ENCODE measurements at regions not wholly inside any gene's neighbourhood (a gene's known extent, or its start where the extent isn't known, plus 50 kb on each side); places are given as distances from the start of the nearest gene placed in this dataset.

DNA sequence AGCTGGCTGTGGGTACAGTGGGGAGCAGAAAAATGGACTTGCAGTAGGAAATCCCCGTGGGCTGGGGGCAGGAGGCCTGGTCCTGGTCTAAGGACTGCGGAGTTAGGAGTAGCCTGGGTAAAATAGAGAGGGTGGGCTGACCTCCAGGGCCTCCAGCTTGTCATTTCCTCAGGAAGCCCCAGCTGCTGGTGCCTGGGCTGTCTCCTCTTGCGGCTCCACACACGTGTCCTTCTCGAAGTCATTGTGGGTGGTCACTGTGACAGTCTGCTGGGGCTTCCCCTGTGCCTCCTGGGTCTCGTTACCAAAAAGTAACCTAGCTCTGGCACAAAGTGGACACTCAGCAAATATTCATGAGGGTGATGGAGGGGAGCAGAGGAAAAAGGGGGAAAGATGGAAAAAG is 259.7 kb downstream of the FGF9 start:
- peaks cover 27 to 59% (median 51%) of the 10 kb centered on the region in 10 experiments for H3K4me1 ChIP-seq
- no peaks in the 10 kb centered on the region for H3K27me3 ChIP-seq
- TF ChIP-seq Cebpa-rat (IDR thresholded peaks at IDR 0.05) = no peak

GRCh38 chr13:21932578-21932977 is 261.7 kb downstream of the FGF9 start:
- H3K9ac ChIP-seq = no peak overlapping the region
- H3K4me1 ChIP-seq = peaks cover 27 to 59% (median 51%) of the 10 kb centered on the region in 10 experiments
- no peaks in the 10 kb centered on the region for H3K27me3 ChIP-seq
- H3K36me3 ChIP-seq = no peaks in the 10 kb centered on the region
- no peaks in the 10 kb centered on the region for H4K20me1 ChIP-seq
- TF ChIP-seq Cebpa-rat (IDR thresholded peaks at IDR 0.05) = no peak
- H3K4me3 ChIP-seq = no peak overlapping the region
- no peak overlapping the region for H3K27ac ChIP-seq
- H3K4me2 ChIP-seq = peak overlapping the region in 8 of 11 experiments; percentile 5 to 80 (median 50); a peak in 9 of 22 replicates
- peaks cover 0 to 26% (median 14%) of the 10 kb centered on the region in 11 experiments; a peak in 12 of 22 replicates for H3K9me3 ChIP-seq (replicated peaks in 1 of 11)

More for the DNA sequence above, 259.7 kb downstream of the FGF9 start:
- H3K9me3 ChIP-seq (replicated peaks in 1 of 11) = peaks cover 0 to 23% (median 7%) of the 10 kb centered on the region in 11 experiments; a peak in 12 of 22 replicates
- H3K9ac ChIP-seq = peak overlapping the region in 4 of 11 experiments; percentile 0 to 55 (median 10); a peak in 6 of 22 replicates
- no peaks in the 10 kb centered on the region for H4K20me1 ChIP-seq
- H3K4me3 ChIP-seq = no peak overlapping the region
- H3K27ac ChIP-seq = peak overlapping the region in 8 of 11 experiments; percentile 15 to 72 (median 56); a peak in 13 of 22 replicates
- no peaks in the 10 kb centered on the region for H3K36me3 ChIP-seq
- peak overlapping the region; percentile 4 to 80 (median 68) for H3K4me2 ChIP-seq

- Histone ChIP-seq H4K20me1 (no peaks in the 10 kb centered on the region), H3K27me3 (no peaks in the 10 kb centered on the region), H3K9me3 (replicated peaks in 1 of 11) (peaks cover 0 to 24% (median 14%) of the 10 kb centered on the region in 11 experiments; a peak in 12 of 22 replicates), H3K4me2 (peak overlapping the region in 8 of 11 experiments; percentile 5 to 80 (median 34); a peak in 14 of 22 replicates), H3K27ac (no peak overlapping the region), H3K4me3 (no peak overlapping the region), H3K4me1 (peaks cover 27 to 62% (median 53%) of the 10 kb centered on the region in 10 experiments), H3K9ac (no peak overlapping the region), H3K36me3 (no peaks in the 10 kb centered on the region)
- no peak for TF ChIP-seq Cebpa-rat (IDR thresholded peaks at IDR 0.05)
Observed at GRCh38 chr13:21932996-21933395, 262.1 kb downstream of the FGF9 start.

DNA sequence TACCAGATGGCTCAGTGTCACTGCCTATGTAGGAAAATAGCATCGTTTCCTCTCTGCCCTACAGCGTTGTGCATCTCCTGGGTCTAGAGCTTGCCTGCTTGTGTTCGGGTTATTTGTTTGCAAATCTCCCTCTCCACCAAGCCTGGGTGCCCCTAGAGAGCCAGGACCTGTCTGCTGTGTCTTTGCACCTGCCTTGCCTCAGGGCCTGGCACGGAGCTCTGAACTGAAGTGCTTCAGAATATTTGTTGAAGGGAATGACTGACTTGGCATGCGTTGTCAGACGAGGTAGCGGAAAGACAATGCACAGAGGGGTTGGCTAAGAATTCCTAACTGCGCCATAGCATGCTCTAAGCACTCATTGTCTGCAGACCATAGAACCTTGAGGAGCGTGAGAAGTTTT is 263.4 kb downstream of the FGF9 start:
- no peak overlapping the region for H3K27ac ChIP-seq
- H3K36me3 ChIP-seq = no peaks in the 10 kb centered on the region
- no peaks in the 10 kb centered on the region for H3K27me3 ChIP-seq
- H3K9ac ChIP-seq = no peak overlapping the region
- TF ChIP-seq Cebpa-rat (IDR thresholded peaks at IDR 0.05) = no peak
- peaks cover 22 to 60% (median 49%) of the 10 kb centered on the region in 10 experiments for H3K4me1 ChIP-seq
- H4K20me1 ChIP-seq = no peaks in the 10 kb centered on the region
- H3K4me3 ChIP-seq = no peak overlapping the region
- H3K4me2 ChIP-seq = peak overlapping the region in 3 of 11 experiments; percentile 21 to 60 (median 60); a peak in 3 of 22 replicates
- peaks cover 0 to 24% (median 14%) of the 10 kb centered on the region in 11 experiments; a peak in 12 of 22 replicates for H3K9me3 ChIP-seq (replicated peaks in 1 of 11)

GRCh38 chr13:21936674-21937073 is 265.8 kb downstream of the FGF9 start:
- no peak overlapping the region for H3K4me3 ChIP-seq
- no peak overlapping the region for H3K4me2 ChIP-seq
- no peak overlapping the region for H3K27ac ChIP-seq
- no peaks in the 10 kb centered on the region for H3K27me3 ChIP-seq
- no peak for TF ChIP-seq Cebpa-rat (IDR thresholded peaks at IDR 0.05)
- peaks cover 0 to 28% (median 16%) of the 10 kb centered on the region in 11 experiments; a peak in 15 of 22 replicates for H3K9me3 ChIP-seq (replicated peaks in 1 of 11)
- H3K9ac ChIP-seq = no peak overlapping the region
- H3K4me1 ChIP-seq = peaks cover 3 to 36% (median 26%) of the 10 kb centered on the region in 10 experiments; a peak in 19 of 20 replicates
- H3K36me3 ChIP-seq = no peaks in the 10 kb centered on the region
- no peaks in the 10 kb centered on the region for H4K20me1 ChIP-seq

- Histone ChIP-seq H3K36me3 (0 out of 22 replicates have a peak, but pooled peaks cover 0 to 3% (median 0%) of the 10 kb centered on the region in 11 experiments), H3K4me1 (peaks cover 0 to 22% (median 12%) of the 10 kb centered on the region in 10 experiments; a peak in 13 of 20 replicates), H4K20me1 (no peaks in the 10 kb centered on the region), H3K4me2 (peak overlapping the region in 5 of 11 experiments; percentile 2 to 44 (median 33); a peak in 7 of 22 replicates), H3K4me3 (no peak overlapping the region), H3K27me3 (no peaks in the 10 kb centered on the region), H3K9me3 (replicated peaks in 1 of 11) (peaks cover 13 to 43% (median 31%) of the 10 kb centered on the region in 11 experiments), H3K9ac (no peak overlapping the region), H3K27ac (no peak overlapping the region)
- no peak for TF ChIP-seq Cebpa-rat (IDR thresholded peaks at IDR 0.05)
Observed at GRCh38 chr13:21938168-21938567, 267.3 kb downstream of the FGF9 start.

DNA sequence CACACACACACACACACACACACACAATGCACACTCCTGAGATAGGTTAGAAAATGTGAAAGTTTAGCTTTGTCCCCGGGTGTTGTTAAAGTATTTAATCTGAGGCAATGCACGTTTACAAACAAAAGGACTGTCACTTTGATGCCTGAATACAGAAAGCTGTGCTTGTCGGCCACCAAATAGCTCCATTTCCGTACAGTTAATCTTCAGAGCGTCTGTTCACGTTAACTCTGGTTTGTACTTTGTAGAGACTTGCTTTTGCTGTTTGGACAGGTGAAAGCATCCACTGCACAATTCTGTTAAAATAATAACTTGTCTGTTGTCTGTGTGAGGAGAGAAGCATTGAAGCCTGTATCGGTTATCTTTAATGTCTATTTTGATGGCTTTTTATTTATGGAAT is 267.8 kb downstream of the FGF9 start:
- H3K27me3 ChIP-seq = no peaks in the 10 kb centered on the region
- H4K20me1 ChIP-seq = no peaks in the 10 kb centered on the region
- peaks cover 0 to 3% (median 0%) of the 10 kb centered on the region in 11 experiments; a peak in 1 of 22 replicates for H3K36me3 ChIP-seq
- H3K4me1 ChIP-seq = peaks cover 0 to 18% (median 8%) of the 10 kb centered on the region in 10 experiments; a peak in 12 of 20 replicates
- no peak for TF ChIP-seq Cebpa-rat (IDR thresholded peaks at IDR 0.05)
- H3K4me2 ChIP-seq = peak overlapping the region in 3 of 11 experiments; percentile 2 to 34 (median 33); a peak in 3 of 22 replicates
- H3K4me3 ChIP-seq = no peak overlapping the region
- H3K9ac ChIP-seq = no peak overlapping the region
- H3K9me3 ChIP-seq (replicated peaks in 1 of 11) = peaks cover 17 to 47% (median 36%) of the 10 kb centered on the region in 11 experiments
- H3K27ac ChIP-seq = no peak overlapping the region

GRCh38 chr13:21942061-21942460 is 271.2 kb downstream of the FGF9 start:
- no peak overlapping the region for H3K27ac ChIP-seq
- H3K27me3 ChIP-seq = no peaks in the 10 kb centered on the region
- H3K4me3 ChIP-seq = no peak overlapping the region
- peaks cover 0 to 17% (median 13%) of the 10 kb centered on the region in 10 experiments; a peak in 13 of 20 replicates for H3K4me1 ChIP-seq
- TF ChIP-seq Cebpa-rat (IDR thresholded peaks at IDR 0.05) = no peak
- peaks cover 0 to 22% (median 15%) of the 10 kb centered on the region in 11 experiments; a peak in 12 of 22 replicates for H3K36me3 ChIP-seq
- H3K4me2 ChIP-seq = no peak overlapping the region
- H3K9ac ChIP-seq = no peak overlapping the region
- H4K20me1 ChIP-seq = no peaks in the 10 kb centered on the region
- peaks cover 51 to 64% (median 57%) of the 10 kb centered on the region in 11 experiments for H3K9me3 ChIP-seq (replicated peaks in 1 of 11)

GRCh38 chr13:21944610-21945009 is 273.7 kb downstream of the FGF9 start:
- no peak overlapping the region for H3K27ac ChIP-seq
- H3K9ac ChIP-seq = no peak overlapping the region
- H3K4me1 ChIP-seq = peaks cover 9 to 32% (median 28%) of the 10 kb centered on the region in 10 experiments
- peaks cover 0 to 9% (median 0%) of the 10 kb centered on the region in 11 experiments; a peak in 2 of 22 replicates for H3K27me3 ChIP-seq
- H3K4me2 ChIP-seq = no peak overlapping the region
- H4K20me1 ChIP-seq = no peaks in the 10 kb centered on the region
- H3K4me3 ChIP-seq = peak overlapping the region in 5 of 10 experiments; percentile 1 to 27 (median 17); a peak in 5 of 20 replicates
- TF ChIP-seq Cebpa-rat (IDR thresholded peaks at IDR 0.05) = no peak
- peaks cover 0 to 22% (median 15%) of the 10 kb centered on the region in 11 experiments; a peak in 12 of 22 replicates for H3K36me3 ChIP-seq
- H3K9me3 ChIP-seq (replicated peaks in 1 of 11) = peaks cover 51 to 61% (median 57%) of the 10 kb centered on the region in 11 experiments

Measured in BLaER1 treated with 17β-estradiol and CSF1 and Interleukin-3, amounts not matched to agents 10 nM and 100 nM (cell line).